Neural cell (in vitro differentiated cells): ENCODE measurements at regions not wholly inside any gene's neighbourhood (a gene's known extent, or its start where the extent isn't known, plus 50 kb on each side); places are given as distances from the start of the nearest gene placed in this dataset.

Experiments used
- H2AFZ ChIP-seq: fragments of 200-600, 300-800 bp; sonication (generic), shearing (Covaris generic); 2 replicates; pipeline ENCODE4 v1.6.0; 2014; ENCODE audit warnings: low read depth, mild to moderate bottlenecking, antibody characterized with exemption, low read length, moderate library complexity
- H3F3A ChIP-seq: fragments of 200-600 bp; shearing (Covaris generic); 2 replicates; pipeline ENCODE4 v1.6.1; 2016; ENCODE audit warnings: mild to moderate bottlenecking, moderate library complexity, mixed read lengths, antibody characterized with exemption, low read length; ENCODE audit not compliant: insufficient read depth, poor library complexity, severe bottlenecking
- H3K27ac ChIP-seq: fragments of 200-600, 300-800 bp; sonication (generic), shearing (Covaris generic); 2 replicates; pipeline ENCODE4 v1.5.1; 2014; ENCODE audit warnings: mild to moderate bottlenecking, low read length, moderate library complexity
- H3K27me3 ChIP-seq: fragments of 300-800, 200-600 bp; sonication (generic), shearing (Covaris generic); 2 replicates; pipeline ENCODE4 v1.6.0; 2014; ENCODE audit warnings: mild to moderate bottlenecking, low read depth, low read length, moderate library complexity; ENCODE audit not compliant: insufficient read depth
- H3K36me3 ChIP-seq: fragments of 300-800, 200-600 bp; sonication (generic), shearing (Covaris generic); 2 replicates; pipeline ENCODE4 v1.5.1; 2014; ENCODE audit warnings: mild to moderate bottlenecking, antibody characterized with exemption, low read length, moderate library complexity; ENCODE audit not compliant: insufficient read depth
- H3K4me2 ChIP-seq: fragments of 300-800, 200-600 bp; sonication (generic), shearing (Covaris generic); 2 replicates; pipeline ENCODE4 v1.6.0; 2014; ENCODE audit warnings: mild to moderate bottlenecking, low read length
- H3K4me3 ChIP-seq: fragments of 300-800, 200-600 bp; sonication (generic), shearing (Covaris generic); 2 replicates; pipeline ENCODE4 v1.5.1; 2014; ENCODE audit warnings: mild to moderate bottlenecking, low read length, moderate library complexity
- H3K79me2 ChIP-seq: fragments of 200-600 bp; shearing (Covaris generic); replicated peaks from 2 replicates; pipeline ENCODE4 v1.6.0; 2014; ENCODE audit warnings: mild to moderate bottlenecking, low read length, moderate library complexity; ENCODE audit not compliant: insufficient read depth
- H3K9ac ChIP-seq: fragments of 300-800, 200-600 bp; sonication (generic), shearing (Covaris generic); 2 replicates; pipeline ENCODE4 v1.6.1; 2016; ENCODE audit warnings: mild to moderate bottlenecking, low read length, mixed read lengths
- H3K9me2 ChIP-seq: fragments of 200-600 bp; shearing (Covaris generic); 2 replicates; pipeline ENCODE4 v1.6.1; 2016; ENCODE audit warnings: mild to moderate bottlenecking, low read length, mixed read lengths; ENCODE audit not compliant: insufficient read depth
- H3K9me3 ChIP-seq: fragments of 200-600, 300-800 bp; sonication (generic), shearing (Covaris generic); 2 replicates; pipeline ENCODE4 v1.6.1; 2016; ENCODE audit warnings: mild to moderate bottlenecking, mixed run types, low read length, moderate library complexity, mixed read lengths
- H4K20me1 ChIP-seq: fragments of 200-600 bp; shearing (Covaris generic); 2 replicates; pipeline ENCODE4 v1.6.1; 2016; ENCODE audit warnings: mild to moderate bottlenecking, mixed run types; ENCODE audit not compliant: insufficient read depth
- EP300 ChIP-seq: fragments of 450-650 bp; conservative IDR thresholded peaks from 2 replicates; pipeline ENCODE4 v1.6.1; 2014; ENCODE audit warnings: antibody characterized with exemption, mild to moderate bottlenecking, moderate library complexity; ENCODE audit not compliant: poor library complexity, severe bottlenecking
- EZH2 ChIP-seq: fragments of 200-600, 300-800 bp; shearing (Covaris generic), sonication (generic); IDR thresholded peaks from 2 replicates; pipeline ENCODE4 v1.6.1; 2014; ENCODE audit warnings: antibody characterized with exemption, low read length, borderline replicate concordance, mild to moderate bottlenecking; ENCODE audit not compliant: insufficient read depth, poor library complexity, severe bottlenecking
- MXI1 ChIP-seq: fragments of 450-650 bp; conservative IDR thresholded peaks from 2 replicates; pipeline ENCODE4 v1.6.1; 2014; ENCODE audit warnings: antibody characterized with exemption, mild to moderate bottlenecking; ENCODE audit not compliant: poor library complexity, severe bottlenecking
- POLR2AphosphoS5 ChIP-seq: IDR thresholded peaks from 2 replicates; pipeline ENCODE4 v1.6.1; 2012
- RAD21 ChIP-seq: fragments of 450-650 bp; conservative IDR thresholded peaks from 2 replicates; pipeline ENCODE4 v1.6.1; 2014; ENCODE audit warnings: antibody characterized with exemption, mild to moderate bottlenecking, moderate library complexity
- SMC3 ChIP-seq: fragments of 450-650 bp; conservative IDR thresholded peaks from 2 replicates; pipeline ENCODE4 v1.6.1; 2014; ENCODE audit warnings: antibody characterized with exemption, mild to moderate bottlenecking, moderate library complexity; ENCODE audit not compliant: poor library complexity
- TAF1 ChIP-seq: IDR thresholded peaks from 2 replicates; pipeline ENCODE4 v1.6.1; 2012; ENCODE audit warnings: low read depth
- TF ChIP-seq, protein P1 (sequence below): IDR thresholded peaks from 2 replicates; pipeline ENCODE4 v1.6.1; 2012; ENCODE audit warnings: borderline replicate concordance
- TF ChIP-seq, protein P2 (sequence below): fragments of 450-650 bp; IDR thresholded peaks from 2 replicates; pipeline ENCODE4 v1.5.1; 2014; ENCODE audit warnings: antibody characterized with exemption, mild to moderate bottlenecking, moderate library complexity; ENCODE audit not compliant: poor library complexity, severe bottlenecking

DNA sequence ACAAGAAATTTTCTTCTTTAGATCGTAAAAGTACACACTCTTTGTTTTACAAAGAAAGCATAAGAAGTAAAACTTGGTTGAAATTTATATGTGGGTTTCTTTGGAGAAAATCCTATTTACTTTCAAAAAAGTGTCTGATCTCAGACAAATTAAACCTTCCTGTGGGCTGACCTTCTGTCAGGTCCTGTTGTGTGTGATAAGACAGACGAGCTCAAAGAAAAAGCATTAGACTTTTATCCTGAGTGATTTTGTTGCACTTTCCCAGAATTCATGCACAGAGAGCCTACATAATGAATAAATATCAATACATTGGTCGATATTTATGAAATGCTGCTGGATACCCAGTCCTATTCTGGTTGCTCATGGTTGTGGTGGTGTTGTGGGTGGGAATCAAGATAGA is 302.1 kb upstream of the SYNCRIP start:
- Histone ChIP-seq H3K4me2 (peak overlapping the region; percentile 46), H3K27ac (peak overlapping the region; percentile 40), H3K9me2 (no peaks in the 10 kb centered on the region), H4K20me1 (no peaks in the 10 kb centered on the region), H2AFZ (no peak overlapping the region), H3K9ac (no peak overlapping the region), H3K36me3 (no peaks in the 10 kb centered on the region), H3K79me2 (no peaks in the 10 kb centered on the region), H3K9me3 (no peaks in the 10 kb centered on the region), H3K27me3 (no peaks in the 10 kb centered on the region), H3K4me3 (peak overlapping the region; percentile 4), H3F3A (no peaks in the 10 kb centered on the region)
- TF ChIP-seq POLR2AphosphoS5 (no peak), EP300 (no peak), TAF1 (no peak), RAD21 (no peak), MXI1 (no peak), EZH2 (no peak), SMC3 (no peak)
- TF ChIP-seq, protein P1, sequence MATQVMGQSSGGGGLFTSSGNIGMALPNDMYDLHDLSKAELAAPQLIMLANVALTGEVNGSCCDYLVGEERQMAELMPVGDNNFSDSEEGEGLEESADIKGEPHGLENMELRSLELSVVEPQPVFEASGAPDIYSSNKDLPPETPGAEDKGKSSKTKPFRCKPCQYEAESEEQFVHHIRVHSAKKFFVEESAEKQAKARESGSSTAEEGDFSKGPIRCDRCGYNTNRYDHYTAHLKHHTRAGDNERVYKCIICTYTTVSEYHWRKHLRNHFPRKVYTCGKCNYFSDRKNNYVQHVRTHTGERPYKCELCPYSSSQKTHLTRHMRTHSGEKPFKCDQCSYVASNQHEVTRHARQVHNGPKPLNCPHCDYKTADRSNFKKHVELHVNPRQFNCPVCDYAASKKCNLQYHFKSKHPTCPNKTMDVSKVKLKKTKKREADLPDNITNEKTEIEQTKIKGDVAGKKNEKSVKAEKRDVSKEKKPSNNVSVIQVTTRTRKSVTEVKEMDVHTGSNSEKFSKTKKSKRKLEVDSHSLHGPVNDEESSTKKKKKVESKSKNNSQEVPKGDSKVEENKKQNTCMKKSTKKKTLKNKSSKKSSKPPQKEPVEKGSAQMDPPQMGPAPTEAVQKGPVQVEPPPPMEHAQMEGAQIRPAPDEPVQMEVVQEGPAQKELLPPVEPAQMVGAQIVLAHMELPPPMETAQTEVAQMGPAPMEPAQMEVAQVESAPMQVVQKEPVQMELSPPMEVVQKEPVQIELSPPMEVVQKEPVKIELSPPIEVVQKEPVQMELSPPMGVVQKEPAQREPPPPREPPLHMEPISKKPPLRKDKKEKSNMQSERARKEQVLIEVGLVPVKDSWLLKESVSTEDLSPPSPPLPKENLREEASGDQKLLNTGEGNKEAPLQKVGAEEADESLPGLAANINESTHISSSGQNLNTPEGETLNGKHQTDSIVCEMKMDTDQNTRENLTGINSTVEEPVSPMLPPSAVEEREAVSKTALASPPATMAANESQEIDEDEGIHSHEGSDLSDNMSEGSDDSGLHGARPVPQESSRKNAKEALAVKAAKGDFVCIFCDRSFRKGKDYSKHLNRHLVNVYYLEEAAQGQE: no peak
- TF ChIP-seq, protein P2, sequence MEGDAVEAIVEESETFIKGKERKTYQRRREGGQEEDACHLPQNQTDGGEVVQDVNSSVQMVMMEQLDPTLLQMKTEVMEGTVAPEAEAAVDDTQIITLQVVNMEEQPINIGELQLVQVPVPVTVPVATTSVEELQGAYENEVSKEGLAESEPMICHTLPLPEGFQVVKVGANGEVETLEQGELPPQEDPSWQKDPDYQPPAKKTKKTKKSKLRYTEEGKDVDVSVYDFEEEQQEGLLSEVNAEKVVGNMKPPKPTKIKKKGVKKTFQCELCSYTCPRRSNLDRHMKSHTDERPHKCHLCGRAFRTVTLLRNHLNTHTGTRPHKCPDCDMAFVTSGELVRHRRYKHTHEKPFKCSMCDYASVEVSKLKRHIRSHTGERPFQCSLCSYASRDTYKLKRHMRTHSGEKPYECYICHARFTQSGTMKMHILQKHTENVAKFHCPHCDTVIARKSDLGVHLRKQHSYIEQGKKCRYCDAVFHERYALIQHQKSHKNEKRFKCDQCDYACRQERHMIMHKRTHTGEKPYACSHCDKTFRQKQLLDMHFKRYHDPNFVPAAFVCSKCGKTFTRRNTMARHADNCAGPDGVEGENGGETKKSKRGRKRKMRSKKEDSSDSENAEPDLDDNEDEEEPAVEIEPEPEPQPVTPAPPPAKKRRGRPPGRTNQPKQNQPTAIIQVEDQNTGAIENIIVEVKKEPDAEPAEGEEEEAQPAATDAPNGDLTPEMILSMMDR: no peak

DNA sequence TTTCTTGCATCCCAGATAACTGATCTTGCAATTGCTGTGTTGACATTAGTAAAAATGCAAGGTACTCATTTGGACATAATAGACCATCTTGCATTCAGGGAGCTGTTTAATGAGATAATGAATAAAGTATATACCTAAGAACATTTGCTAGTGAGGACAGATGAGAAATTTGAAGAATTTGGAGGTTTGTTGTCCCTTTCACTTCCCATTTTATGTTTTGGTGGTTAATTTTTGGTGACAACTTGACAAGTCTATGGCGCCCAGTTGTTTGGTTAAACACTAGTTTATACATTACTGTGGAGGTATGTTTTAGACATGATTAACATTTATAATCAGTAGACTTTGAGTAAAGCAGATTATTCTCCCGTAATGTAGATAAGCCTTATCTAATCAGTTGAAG is 300.2 kb upstream of the SYNCRIP start:
- no peaks in the 10 kb centered on the region for H3K79me2 ChIP-seq
- H3F3A ChIP-seq: no peaks in the 10 kb centered on the region
- H4K20me1 ChIP-seq: no peaks in the 10 kb centered on the region
- no peak overlapping the region for H2AFZ ChIP-seq
- H3K4me2 ChIP-seq: no peak overlapping the region
- H3K9me2 ChIP-seq: no peaks in the 10 kb centered on the region
- H3K9me3 ChIP-seq: no peaks in the 10 kb centered on the region
- no peaks in the 10 kb centered on the region for H3K27me3 ChIP-seq
- H3K36me3 ChIP-seq: no peaks in the 10 kb centered on the region
- no peak for TF ChIP-seq EP300
- no peak for TF ChIP-seq TAF1
- no peak for TF ChIP-seq RAD21
- no peak for TF ChIP-seq EZH2
- TF ChIP-seq SMC3: no peak
- TF ChIP-seq, protein P2: no peak
- no peak for TF ChIP-seq MXI1
- TF ChIP-seq, protein P1: no peak
- no peak for TF ChIP-seq POLR2AphosphoS5
- H3K9ac ChIP-seq: no peak overlapping the region
- no peak overlapping the region for H3K27ac ChIP-seq
- H3K4me3 ChIP-seq: no peak overlapping the region
